HEK293 (cell line): ENCODE measurements at regions not wholly inside any gene's neighbourhood (a gene's known extent, or its start where the extent isn't known, plus 50 kb on each side); places are given as distances from the start of the nearest gene placed in this dataset.
"Not testable (repeated sequence)": the region's sequence is repeated elsewhere in the genome, so short reads cannot be mapped to it uniquely, and the experiment has no call there.

Experiments
- CTCF ChIA-PET: fragments of 350-600 bp; formaldehyde crosslinking; extraction: SDS; loops from one replicate; lab custom pipeline; 2021; ENCODE audit warnings: antibody characterized with exemption; lab: Yijun Ruan, JAX
- POLR2A ChIA-PET: fragments of 300-600 bp; formaldehyde crosslinking; extraction: SDS; loops from one replicate; lab custom pipeline; 2020; ENCODE audit warnings: antibody characterized with exemption, inconsistent platforms; lab: Yijun Ruan, JAX
- H3K27ac ChIP-seq: fragments of 200-500 bp; sonication (Bioruptor generic); 2 replicates; pipeline ENCODE4 v1.5.1; 2014; ENCODE audit warnings: low read depth, low read length, control low read depth, inconsistent platforms; ENCODE audit errors: extremely low read depth
- H3K36me3 ChIP-seq, 2 experiments: fragments of 200-500 bp in 1 of 2; sonication (Bioruptor generic) in 1 of 2; 1 replicate in 1 of 2; 2 replicates in 1 of 2; pipeline ENCODE4 v1.5.1; 2014 to 2017; ENCODE audit warnings: inconsistent platforms in 2 of 2, low read length in 2 of 2; ENCODE audit not compliant: control insufficient read depth in 2 of 2, insufficient read depth in 1 of 2
- H3K4me1 ChIP-seq: fragments of 200-500 bp; sonication (Bioruptor generic); 2 replicates; pipeline ENCODE4 v1.5.1; 2014; ENCODE audit warnings: mild to moderate bottlenecking, low read length, inconsistent platforms; ENCODE audit not compliant: control insufficient read depth, insufficient read depth
- H3K4me3 ChIP-seq: 2 replicates; pipeline ENCODE4 v1.5.1; 2011; ENCODE audit warnings: low read depth, mild to moderate bottlenecking, control low read depth, low read length, moderate library complexity
- H3K9me3 ChIP-seq: fragments of 200-500 bp; sonication (Bioruptor generic); 2 replicates; pipeline ENCODE4 v1.5.1; 2014; ENCODE audit warnings: low read depth, low read length, inconsistent platforms; ENCODE audit not compliant: control insufficient read depth, insufficient read depth
- BCL11A ChIP-seq: fragments of 450-650 bp; formaldehyde crosslinking; IDR thresholded peaks from 2 replicates; pipeline ENCODE4 v1.5.1; 2016; ENCODE audit warnings: low read depth, missing biosample characterization, missing genetic modification characterization
- GLI2 ChIP-seq: fragments of 450-650 bp; formaldehyde crosslinking; IDR thresholded peaks from 2 replicates; pipeline ENCODE4; 2017; ENCODE audit warnings: missing biosample characterization, missing genetic modification characterization, low read depth, borderline replicate concordance
- MYNN ChIP-seq: fragments of 450-650 bp; formaldehyde crosslinking; IDR thresholded peaks from 2 replicates; pipeline ENCODE4 v1.5.1; 2016; ENCODE audit warnings: missing biosample characterization, missing genetic modification characterization, borderline replicate concordance
- OVOL3 ChIP-seq: fragments of 450-650 bp; formaldehyde crosslinking; IDR thresholded peaks from 2 replicates; pipeline ENCODE4 v1.5.1; 2016; ENCODE audit warnings: missing biosample characterization, missing genetic modification characterization
- RBAK ChIP-seq: fragments of 450-650 bp; formaldehyde crosslinking; IDR thresholded peaks from 2 replicates; pipeline ENCODE4 v1.5.1; 2016; ENCODE audit warnings: missing biosample characterization, missing genetic modification characterization
- YY1 ChIP-seq: fragments of 450-650 bp; formaldehyde crosslinking; IDR thresholded peaks from 2 replicates; pipeline ENCODE4 v1.5.1; 2018; ENCODE audit warnings: missing biosample characterization, missing genetic modification characterization
- ZBTB7A ChIP-seq: fragments of 450-650 bp; formaldehyde crosslinking; IDR thresholded peaks from 2 replicates; pipeline ENCODE4 v1.5.1; 2016; ENCODE audit warnings: low read depth, missing biosample characterization, missing genetic modification characterization
- ZNF121 ChIP-seq: fragments of 450-650 bp; formaldehyde crosslinking; IDR thresholded peaks from 2 replicates; pipeline ENCODE4 v1.5.1; 2016; ENCODE audit warnings: missing biosample characterization, missing genetic modification characterization
- ZNF148 ChIP-seq: fragments of 450-650 bp; formaldehyde crosslinking; IDR thresholded peaks from 2 replicates; pipeline ENCODE4 v1.5.0; 2017; ENCODE audit warnings: missing biosample characterization, missing genetic modification characterization, borderline replicate concordance
- ZNF155 ChIP-seq: fragments of 450-650 bp; formaldehyde crosslinking; IDR thresholded peaks from 2 replicates; pipeline ENCODE4 v1.5.1; 2016; ENCODE audit warnings: missing biosample characterization, missing genetic modification characterization
- ZNF19 ChIP-seq: fragments of 450-650 bp; formaldehyde crosslinking; IDR thresholded peaks from 2 replicates; pipeline ENCODE4; 2016; ENCODE audit warnings: missing biosample characterization, missing genetic modification characterization, low read depth
- ZNF280D ChIP-seq: fragments of 450-650 bp; formaldehyde crosslinking; IDR thresholded peaks from 2 replicates; pipeline ENCODE4 v1.5.1; 2016; ENCODE audit warnings: missing biosample characterization, missing genetic modification characterization
- ZNF335 ChIP-seq: fragments of 450-650 bp; formaldehyde crosslinking; conservative IDR thresholded peaks from 2 replicates; pipeline ENCODE4 v1.5.1; 2016; ENCODE audit warnings: missing biosample characterization, missing genetic modification characterization
- ZNF391 ChIP-seq: fragments of 450-650 bp; formaldehyde crosslinking; IDR thresholded peaks from 2 replicates; pipeline ENCODE4 v1.5.1; 2016; ENCODE audit warnings: low read depth, missing biosample characterization, missing genetic modification characterization, borderline replicate concordance
- ZNF426 ChIP-seq: fragments of 450-650 bp; formaldehyde crosslinking; IDR thresholded peaks from 2 replicates; pipeline ENCODE4 v1.5.1; 2017; ENCODE audit warnings: missing biosample characterization, missing genetic modification characterization, mild to moderate bottlenecking, inconsistent platforms, moderate library complexity
- ZNF449 ChIP-seq: fragments of 450-650 bp; formaldehyde crosslinking; IDR thresholded peaks from 2 replicates; pipeline ENCODE4 v1.5.1; 2017; ENCODE audit warnings: missing biosample characterization, mild to moderate bottlenecking, missing genetic modification characterization, moderate library complexity
- ZNF501 ChIP-seq: fragments of 450-650 bp; formaldehyde crosslinking; IDR thresholded peaks from 2 replicates; pipeline ENCODE4 v1.5.1; 2016; ENCODE audit warnings: missing biosample characterization, missing genetic modification characterization
- ZNF510 ChIP-seq: fragments of 450-650 bp; formaldehyde crosslinking; IDR thresholded peaks from 2 replicates; pipeline ENCODE4 v1.5.1; 2018; ENCODE audit warnings: mild to moderate bottlenecking, missing genetic modification characterization, missing biosample characterization; ENCODE audit not compliant: insufficient replicate concordance
- ZNF513 ChIP-seq: fragments of 450-650 bp; IDR thresholded peaks from 2 replicates; pipeline ENCODE4 v1.5.1; 2018; ENCODE audit warnings: missing biosample characterization, missing genetic modification characterization
- ZNF580 ChIP-seq: fragments of 450-650 bp; formaldehyde crosslinking; IDR thresholded peaks from 2 replicates; pipeline ENCODE4 v1.5.1; 2016; ENCODE audit warnings: missing biosample characterization, missing genetic modification characterization
- ZNF670 ChIP-seq: fragments of 450-650 bp; formaldehyde crosslinking; IDR thresholded peaks from 2 replicates; pipeline ENCODE4 v1.5.1; 2016; ENCODE audit warnings: missing biosample characterization, missing genetic modification characterization, low read depth

- CTCF ChIA-PET: no interaction called here
- Histone ChIP-seq H3K4me1 (no peaks in the 10 kb centered on the region), H3K4me3 (no peak overlapping the region), H3K36me3 (no peaks in the 10 kb centered on the region), H3K9me3 (no peaks in the 10 kb centered on the region), H3K27ac (no peak overlapping the region)
- TF ChIP-seq BCL11A (no peak), RBAK (tag by site-specific recombination) (no peak), ZNF121 (tag by site-specific recombination) (no peak), ZNF510 (tag by site-specific recombination) (no peak), ZNF426 (tag by site-specific recombination) (no peak), ZNF670 (tag by site-specific recombination) (no peak), YY1 (tag by site-specific recombination) (no peak), ZNF513 (tag by site-specific recombination) (no peak), ZNF501 (tag by site-specific recombination) (no peak), OVOL3 (no peak), ZNF148 (no peak)
- POLR2A ChIA-PET: no interaction called here
These were observed 253.8 kb upstream of the MGMT start for GRCh38 chr10:129213256-129213655.

- H3K27ac ChIP-seq, H3K36me3 ChIP-seq, POLR2A ChIA-PET, H3K4me3 ChIP-seq, H3K9me3 ChIP-seq, CTCF ChIA-PET, H3K4me1 ChIP-seq: not testable (repeated sequence)
These were observed 253.0 kb upstream of the MGMT start for GRCh38 chr10:129213996-129214395.

GRCh38 chr10:129219364-129219763, 247.7 kb upstream of the MGMT start:
- Histone ChIP-seq H3K4me1 (no peaks in the 10 kb centered on the region), H3K36me3 (no peaks in the 10 kb centered on the region), H3K27ac (no peak overlapping the region), H3K9me3 (no peaks in the 10 kb centered on the region), H3K4me3 (no peak overlapping the region)
- ChIA-PET POLR2A (no interaction called here), CTCF (interaction anchor here (1.0 kb wide), 1 partner anchor 12 kb away, joined by 3 read pairs; no protein-coding TSS in a partner anchor)
- TF ChIP-seq ZNF391: no peak
- no peak for TF ChIP-seq ZNF580 (tag by site-specific recombination)
- TF ChIP-seq ZNF335 (tag by site-specific recombination): no peak
- no peak for TF ChIP-seq GLI2 (tag by site-specific recombination)
- TF ChIP-seq ZNF280D: no peak
- TF ChIP-seq ZNF155 (tag by site-specific recombination): no peak
- TF ChIP-seq ZBTB7A (tag by site-specific recombination): no peak
- TF ChIP-seq ZNF19 (tag by site-specific recombination): no peak
- TF ChIP-seq ZNF449: no peak
- TF ChIP-seq MYNN (tag by site-specific recombination): no peak
